ENCODE measurements at regions not wholly inside any gene's neighbourhood (a gene's known extent, or its start where the extent isn't known, plus 50 kb on each side); places are given as distances from the start of the nearest gene placed in this dataset.
"Not testable (repeated sequence)": the region's sequence is repeated elsewhere in the genome, so short reads cannot be mapped to it uniquely, and the experiment has no call there.

DNA sequence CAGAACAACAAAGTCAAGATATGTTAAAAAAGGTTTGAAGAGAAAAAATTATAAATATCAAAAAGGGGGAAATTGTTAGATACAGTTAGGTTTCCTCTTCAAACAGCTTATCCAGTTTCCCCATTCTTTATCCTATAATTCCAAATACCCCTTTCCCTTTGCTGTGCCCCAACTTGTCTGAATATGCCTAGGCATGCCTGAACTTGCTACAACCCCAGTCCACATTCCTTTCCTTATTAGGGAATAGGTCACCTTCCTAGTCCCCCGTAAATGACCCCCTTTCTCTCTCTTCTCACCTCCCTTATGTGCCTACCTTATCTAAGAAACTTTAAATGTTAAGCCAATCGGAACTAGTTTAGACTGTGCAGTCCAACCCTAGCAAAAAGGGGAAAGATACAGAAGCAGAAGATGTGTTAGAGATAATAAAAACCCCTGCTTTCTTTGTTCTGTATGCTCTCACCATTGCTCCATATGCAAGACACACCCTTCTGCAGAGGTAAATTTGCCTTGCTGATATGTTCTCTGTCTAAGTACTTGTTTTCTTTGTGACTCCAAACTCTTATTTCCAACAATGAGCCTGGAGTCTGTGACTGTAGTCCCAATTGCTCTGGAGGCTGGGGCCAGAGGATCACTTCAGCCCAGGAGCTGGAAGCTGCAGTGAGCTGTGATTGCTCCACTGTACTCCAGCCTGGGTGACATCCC, 810.1 kb downstream of the PLA2G4A start:
- no peak for DNase-seq

DNA sequence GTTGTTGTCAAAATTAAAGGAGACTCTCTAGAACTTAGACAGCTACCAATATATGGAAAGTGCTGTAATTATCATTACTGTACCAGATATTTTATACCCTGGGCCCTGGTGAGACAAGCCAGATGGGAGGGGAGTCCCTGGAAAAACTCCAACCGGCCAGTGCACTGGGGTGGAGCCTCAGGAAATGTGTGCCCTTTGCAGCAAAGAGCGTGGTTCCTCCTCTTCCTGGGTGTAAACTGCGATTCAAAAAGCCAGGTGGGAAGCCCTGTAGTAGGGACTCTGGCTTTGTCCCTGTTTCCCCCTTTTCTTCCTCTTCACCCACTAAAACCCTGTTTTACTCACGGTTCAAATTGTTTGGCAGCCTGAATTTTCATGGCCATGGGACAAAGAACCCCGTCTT, 812.3 kb downstream of the PLA2G4A start:
- no peak for DNase-seq

DNA sequence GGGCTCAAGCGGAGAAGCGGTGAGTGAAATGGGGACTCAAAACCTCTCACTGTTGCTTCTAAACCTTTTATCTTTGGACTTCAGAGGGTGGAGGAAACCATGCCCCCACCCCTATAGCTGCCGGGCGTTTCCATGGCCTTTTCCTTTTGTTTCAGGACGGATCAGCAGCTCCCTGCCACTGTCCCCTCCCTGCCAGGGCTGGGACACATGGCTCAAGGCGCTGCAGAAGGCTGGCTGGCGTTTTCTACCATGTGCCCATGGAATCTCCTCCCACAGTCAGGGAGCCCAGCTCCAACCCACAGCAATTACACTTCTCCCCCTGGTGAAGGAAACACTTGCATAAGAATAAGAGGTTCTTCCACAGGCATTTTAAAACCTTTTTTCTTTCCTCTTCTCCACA, 812.7 kb downstream of the PLA2G4A start:
- no peak for DNase-seq

DNA sequence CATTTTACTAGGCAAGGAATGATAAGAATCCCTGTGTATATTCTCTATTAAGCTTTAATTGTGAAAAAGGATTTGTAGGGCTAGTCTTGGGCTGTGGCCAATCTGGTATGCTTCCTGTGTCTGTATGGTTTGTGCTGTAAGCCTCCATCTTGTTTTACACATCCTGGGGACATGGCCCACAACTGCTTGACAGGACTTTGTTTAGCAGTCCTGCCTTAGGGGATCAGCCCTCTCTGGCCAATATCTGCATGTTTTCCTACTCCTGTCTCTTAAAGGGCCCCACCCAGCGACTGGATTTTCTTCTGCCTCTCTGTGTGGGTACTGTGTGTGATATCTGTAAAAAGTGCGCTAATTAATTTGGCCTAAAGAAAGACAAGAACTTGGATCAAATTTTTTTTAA, 813.2 kb downstream of the PLA2G4A start:
- no peak for DNase-seq

DNA sequence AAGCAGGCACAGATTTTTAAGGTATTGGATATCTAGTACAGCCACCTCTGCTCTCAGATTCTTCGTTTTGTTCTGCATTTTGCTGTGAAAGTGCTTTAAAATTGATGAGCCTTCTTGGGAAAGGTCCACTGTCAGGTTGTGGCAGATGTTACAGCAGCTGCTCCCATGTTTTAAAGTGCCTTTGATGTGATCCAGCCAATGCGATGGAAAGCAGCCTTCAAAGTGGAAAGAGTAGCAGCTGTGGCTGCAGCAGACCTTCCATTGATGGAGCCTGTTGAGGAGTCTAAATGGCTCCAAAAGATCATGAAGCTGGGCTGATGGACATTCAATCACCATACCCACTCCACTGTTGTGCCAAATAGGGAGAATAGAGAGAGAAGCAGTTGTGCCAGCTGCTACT, 816.9 kb downstream of the PLA2G4A start:
- DNase-seq = no peak

DNA sequence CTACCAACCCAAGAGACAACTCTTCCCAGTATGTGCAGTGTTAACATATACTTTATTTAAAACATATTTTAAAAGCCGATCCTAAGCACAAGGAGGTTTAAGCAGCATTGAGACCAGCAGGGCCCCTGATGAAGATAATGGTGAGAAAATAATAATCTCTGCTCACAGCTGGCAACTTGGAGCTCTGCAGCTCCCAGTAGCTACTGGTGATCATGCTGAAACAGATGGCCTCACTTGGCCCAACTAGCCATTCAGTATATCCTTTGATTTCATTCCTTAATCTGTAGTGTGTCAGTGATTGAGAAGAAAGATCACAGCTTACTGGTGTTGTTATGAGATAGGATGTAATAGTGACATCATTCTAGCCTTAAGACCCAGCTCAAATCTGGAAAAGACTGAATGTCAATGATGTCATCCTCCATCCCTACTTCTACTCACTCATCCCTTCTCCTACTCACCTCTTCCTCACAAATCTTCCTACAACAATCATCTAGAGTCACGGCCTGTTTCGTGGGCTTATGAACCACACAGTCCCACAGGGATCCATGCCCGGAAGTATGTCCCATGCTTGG, 817.9 kb downstream of the PLA2G4A start:
- DNase-seq = no peak

DNA sequence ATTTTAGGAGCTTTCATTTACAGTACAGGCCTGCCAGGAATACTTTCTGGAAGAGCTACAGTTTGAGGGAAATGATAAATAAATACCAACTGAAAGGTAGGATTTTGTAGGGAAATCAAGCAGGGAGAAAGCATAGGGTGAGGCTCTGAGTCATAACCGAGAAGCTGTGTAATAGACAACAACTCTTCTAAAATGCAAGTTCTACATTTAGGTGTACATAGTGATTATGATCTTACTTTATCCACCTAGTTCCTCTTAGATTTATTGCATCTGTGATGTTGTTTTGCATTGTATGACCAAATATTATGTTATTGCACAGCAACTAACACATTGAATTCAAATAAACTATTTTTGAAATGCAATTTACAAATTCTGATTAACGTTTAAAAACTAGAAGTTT, 819.3 kb downstream of the PLA2G4A start:
- DNase-seq = no peak

DNA sequence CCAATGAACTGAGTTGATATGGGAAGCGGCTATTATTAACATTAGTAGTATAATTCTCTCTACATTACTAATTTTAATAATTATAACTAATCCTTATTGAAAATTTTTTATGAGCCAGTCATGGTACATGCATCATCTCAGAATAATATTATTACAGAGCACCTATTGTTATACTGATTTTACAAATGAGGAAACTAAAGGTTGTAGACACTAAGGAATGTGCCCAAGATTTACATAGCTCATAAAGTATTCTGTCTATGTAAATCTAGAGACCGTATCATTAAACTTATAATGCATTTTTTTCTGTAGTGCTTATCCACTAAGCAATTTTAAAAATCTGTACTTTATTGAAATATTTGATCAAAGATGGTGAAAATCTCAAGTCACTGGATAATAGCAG, 825.9 kb downstream of the PLA2G4A start:
- no peak for DNase-seq

DNA sequence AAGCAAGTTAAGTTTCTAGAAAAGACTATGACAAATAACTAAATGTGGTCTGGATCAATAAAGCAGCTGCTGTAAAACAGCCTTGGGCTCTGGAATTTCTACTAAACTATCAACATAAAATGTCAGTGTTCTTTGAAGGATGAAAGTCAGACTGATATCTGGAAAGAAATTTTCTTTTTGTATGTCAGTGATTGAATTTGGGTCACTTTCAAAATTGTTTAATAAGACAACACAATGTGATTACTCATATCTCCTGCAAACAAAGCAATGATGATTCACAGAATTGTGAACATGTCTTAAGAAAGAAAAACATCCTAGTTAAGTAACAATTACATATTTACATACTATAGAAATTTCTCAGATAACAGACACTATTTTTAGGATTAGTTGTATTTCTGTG, 826.4 kb downstream of the PLA2G4A start:
- DNase-seq = no peak

DNA sequence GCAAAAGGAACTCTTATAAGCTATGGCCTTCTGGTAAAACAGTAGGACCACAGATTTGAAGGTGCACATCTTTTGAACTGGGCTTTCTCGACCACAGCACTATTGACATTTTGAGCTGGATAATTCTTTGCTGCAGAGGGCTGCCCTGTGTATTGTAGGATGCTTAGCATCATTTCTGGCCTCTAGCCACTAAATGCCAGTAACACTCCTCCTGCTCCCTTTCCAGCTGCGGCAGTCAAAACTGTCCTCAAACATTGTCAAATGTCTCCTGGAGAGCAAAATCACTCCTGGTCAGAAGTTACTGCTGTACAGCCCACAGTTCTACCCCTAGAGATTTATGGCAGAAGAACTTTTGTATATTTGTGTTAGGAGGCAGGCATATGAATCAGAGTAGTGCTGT, 836.7 kb downstream of the PLA2G4A start:
- DNase-seq = no peak

DNA sequence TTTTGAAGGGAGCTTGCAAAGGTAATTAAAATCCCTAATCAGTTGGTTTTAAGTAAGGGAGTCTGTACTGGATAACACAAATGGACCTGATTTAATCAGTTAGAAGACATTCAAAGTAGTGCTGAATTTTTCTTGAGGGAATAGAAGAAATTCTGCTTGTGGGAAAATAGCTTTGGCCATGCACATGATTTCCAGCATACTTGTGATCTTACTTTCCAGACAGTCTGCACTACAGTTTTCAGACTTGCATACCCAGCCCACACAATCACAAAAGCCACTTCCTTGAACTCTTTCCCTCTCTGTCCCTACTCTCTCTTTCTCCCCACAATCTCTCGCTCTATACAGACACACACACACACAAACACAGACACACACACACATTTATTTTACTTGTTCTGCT, 852.1 kb downstream of the PLA2G4A start:
- DNase-seq = no peak

DNA sequence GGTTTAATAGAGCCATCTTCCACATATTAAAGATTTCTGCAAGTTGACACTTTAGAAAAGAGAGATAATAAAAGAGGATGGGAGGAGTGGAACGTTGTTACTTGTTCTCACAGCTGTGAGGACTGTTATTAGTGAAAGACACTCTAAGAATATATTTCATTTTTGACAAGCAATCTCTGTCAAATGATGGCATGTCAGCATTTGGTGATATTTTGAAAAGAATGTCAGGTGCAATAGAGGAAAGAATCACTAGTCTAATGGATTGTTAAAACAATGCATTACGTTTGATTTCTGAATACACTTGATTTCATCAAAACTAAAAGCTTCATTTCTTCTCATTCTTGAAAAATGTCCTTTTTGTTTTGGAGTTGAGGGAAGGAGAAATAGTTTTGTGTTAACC, 853.4 kb downstream of the PLA2G4A start:
- DNase-seq = no peak

DNA sequence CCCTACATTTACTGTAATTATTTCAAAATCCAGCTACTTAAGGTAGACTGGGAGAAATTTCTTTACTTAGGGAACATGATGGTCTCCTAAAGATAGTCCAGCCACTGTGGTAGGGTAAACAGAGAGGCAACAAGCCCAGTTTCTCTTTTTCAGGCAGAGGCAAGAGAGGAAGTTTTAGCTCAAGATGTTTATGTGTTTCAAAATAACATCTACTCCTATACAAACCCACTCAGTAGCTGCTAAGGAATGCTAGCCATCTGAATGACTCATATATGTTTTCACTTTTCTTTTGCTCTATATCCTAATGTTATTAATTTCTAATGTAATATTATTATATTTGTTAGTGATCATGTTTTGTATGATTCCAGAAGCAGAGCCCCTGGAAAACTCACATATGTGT, 856.6 kb downstream of the PLA2G4A start:
- no peak for DNase-seq

DNA sequence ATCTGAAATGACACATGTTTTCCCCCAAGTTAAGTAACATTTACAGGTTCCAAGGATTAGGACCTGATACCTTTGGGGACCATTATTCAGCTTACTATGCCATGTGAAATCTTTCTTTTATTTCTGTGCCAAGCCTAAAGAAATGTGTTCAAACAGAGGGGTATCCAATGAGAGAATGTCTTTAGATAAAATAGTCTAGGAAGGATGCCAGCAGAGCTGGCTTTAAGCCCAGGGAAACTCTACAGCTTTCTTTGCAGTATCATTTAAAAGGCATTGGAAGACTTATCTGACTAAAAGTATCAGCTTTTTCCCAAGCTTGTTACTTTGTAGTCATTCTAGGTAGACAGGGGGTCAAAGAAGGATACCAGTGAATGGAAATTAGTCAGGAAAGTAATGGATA, 860.4 kb downstream of the PLA2G4A start:
- DNase-seq = peak; percentile 13

DNA sequence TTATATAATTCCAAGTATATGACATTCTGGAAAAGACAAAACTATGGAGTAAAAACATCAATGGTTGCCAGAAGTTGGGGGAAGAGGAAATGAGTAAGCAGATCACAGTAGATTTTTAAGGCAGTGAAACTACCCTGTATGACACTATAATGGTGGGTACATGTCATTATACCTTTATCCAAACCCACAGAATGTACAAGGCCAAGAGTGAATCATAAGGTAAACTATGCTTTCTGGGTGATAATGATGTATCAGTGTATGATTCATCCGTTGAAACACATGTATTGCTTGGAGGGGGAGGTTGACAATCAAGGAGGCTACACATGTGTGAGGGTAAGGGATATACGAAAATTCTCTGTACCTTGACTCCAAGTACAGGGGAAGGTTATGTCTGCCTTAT, 862.7 kb downstream of the PLA2G4A start:
- DNase-seq = peak; percentile 12

DNA sequence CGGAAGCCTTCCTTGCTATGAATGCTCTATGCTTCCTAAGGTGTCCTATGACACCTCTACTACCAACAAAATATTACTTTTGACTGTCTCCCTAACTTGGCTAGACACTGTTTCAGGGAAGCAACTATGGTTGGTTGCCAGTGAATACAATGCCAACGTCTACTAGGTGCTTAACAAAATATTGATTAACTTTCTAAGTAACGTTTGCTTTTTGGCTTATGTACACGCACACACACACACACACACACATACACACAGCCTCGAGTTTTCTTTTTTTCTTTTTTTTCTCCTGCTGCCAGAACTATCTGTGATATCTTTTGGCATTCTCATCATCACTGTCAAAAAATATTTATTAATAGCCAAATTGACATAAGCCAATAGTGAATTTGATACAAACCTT, 864.0 kb downstream of the PLA2G4A start:
- DNase-seq = no peak

DNA sequence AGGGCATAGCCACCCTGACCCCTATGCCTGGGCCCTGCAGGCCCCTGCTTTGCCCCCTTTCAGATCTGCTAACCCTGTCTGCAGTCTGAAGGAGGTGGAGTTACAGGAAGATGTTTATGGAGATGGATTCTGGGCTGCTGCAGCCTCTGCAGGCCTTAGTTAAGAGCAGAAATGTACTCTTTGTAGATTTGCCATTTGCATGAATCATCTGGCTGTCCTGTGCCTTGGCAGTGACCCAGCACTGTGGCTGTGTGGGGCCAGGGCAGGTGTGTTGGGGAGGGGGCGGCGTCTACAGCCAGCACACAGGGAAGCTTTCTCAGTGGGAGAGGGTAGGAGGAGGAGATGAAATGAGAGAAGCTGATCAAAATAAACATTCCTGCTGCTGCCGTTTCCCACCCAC, 867.3 kb downstream of the PLA2G4A start:
- DNase-seq = no peak

DNA sequence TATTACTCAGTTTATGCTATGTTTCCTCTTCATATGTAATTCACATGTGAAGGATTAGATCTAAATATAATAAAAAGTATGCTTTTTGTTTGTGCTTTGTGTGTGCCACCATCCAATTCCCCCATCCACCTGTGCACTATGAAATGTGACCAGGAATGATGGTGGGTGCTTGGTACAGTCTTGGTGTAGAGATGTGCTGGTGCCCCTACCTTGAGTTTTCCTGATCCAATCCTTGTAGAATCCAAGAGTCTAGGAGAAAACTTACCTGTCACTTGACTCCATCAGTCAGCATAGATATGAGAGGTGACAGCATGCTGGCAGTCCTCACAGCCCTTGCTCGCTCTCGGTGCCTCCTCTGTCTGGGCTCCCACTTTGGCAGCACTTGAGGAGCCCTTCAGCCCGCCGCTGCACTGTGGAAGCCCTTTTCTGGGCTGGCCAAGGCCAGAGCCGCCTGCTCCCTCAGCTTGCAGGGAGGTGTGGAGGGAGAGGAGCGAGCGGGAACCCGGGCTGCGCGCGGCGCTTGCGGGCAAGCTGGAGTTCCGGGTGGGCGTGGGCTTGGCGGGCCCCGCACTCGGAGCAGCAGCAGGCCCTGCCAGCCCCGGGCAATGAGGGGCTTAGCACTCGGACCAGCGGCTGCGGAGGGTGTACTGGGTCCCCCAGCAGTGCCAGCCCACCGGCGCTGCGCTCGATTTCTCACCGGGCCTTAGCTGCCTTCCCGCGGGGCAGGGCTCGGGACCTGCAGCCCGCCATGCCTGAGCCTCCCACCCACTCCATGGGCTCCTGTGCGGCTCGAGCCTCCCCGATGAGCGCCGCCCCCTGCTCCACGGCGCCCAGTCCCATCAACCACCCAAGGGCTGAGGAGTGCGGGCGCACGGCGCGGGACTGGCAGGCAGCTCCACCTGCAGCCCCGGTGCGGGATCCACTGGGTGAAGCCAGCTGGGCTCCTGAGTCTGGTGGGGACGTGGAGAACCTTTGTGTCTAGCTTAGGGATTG, 874.7 kb downstream of the PLA2G4A start:
- not testable (repeated sequence) for DNase-seq

DNA sequence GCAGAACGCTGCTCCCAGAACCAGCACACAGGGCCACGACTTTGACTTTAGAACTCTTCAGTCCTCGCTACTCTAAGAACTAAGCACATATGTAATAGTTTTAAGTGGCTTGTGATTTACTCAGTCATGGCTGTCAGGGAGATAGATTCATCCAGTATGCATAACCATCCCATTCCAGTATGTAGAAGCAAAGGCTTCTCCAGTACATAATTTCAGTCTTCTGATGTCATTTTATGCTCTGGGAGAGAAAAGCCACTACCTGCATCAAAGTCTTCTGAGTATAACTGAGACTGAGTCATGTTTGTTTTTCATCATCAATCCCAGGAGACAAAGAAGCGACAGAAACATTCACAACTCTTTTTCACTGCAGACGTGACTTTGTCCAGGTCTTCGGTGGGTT, 885.7 kb downstream of the PLA2G4A start:
- DNase-seq = no peak

DNA sequence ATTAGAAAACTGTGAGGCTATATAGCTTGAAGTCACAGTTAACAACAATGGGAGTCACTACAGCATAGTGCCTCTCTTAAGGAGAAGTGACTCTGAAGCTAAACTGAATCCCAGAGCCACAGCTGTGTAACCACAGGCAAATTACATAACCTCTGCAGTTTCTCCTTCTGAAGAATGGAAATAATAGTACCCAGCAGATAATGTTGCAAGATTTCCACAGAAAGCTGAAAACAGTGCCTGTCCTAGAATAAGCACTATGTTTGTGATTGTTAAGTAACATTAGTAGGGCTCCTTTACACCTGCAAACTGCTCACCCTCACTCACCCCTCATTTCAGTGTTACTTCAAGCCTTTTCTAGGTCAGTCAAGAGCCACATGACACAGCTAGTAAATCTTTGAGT, 886.7 kb downstream of the PLA2G4A start:
- no peak for DNase-seq

DNA sequence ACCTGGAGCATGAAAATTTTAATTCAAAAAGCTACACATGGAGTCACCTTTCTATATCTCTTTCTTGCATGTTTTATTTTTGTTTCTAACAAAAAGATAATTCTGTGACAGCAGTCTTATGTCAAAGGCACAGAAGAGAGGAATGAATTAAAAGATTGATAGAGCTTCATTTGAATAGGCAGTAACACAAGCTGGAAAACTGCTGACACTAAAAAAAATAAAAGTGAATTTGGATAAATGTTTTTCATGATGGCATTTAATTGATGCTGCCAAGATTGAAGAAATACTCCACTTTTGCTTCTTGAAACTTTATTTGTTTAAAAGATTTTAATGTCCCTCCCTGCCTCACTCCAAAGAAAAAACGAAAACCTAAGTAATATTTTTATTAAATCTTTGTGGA, 887.4 kb downstream of the PLA2G4A start:
- no peak for DNase-seq

DNA sequence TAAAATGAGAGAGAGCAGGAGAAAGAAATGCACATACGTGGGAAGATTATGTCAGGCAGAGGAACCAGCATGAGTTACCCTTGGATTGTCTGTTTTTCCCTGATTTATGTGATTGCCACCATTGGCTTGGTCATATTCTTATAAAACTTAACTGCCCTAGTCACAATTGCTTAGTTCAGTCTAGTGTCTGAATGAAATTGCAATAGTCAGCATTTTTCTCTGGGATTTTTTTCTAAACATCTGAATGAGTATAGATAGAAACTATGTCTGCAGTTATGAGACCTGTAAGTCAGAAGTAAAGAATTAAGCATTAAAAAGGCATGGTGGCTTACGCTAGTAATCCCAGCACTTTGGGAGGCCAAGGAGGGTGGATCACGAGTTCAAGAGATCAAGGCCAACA, 889.8 kb downstream of the PLA2G4A start:
- no peak for DNase-seq

DNA sequence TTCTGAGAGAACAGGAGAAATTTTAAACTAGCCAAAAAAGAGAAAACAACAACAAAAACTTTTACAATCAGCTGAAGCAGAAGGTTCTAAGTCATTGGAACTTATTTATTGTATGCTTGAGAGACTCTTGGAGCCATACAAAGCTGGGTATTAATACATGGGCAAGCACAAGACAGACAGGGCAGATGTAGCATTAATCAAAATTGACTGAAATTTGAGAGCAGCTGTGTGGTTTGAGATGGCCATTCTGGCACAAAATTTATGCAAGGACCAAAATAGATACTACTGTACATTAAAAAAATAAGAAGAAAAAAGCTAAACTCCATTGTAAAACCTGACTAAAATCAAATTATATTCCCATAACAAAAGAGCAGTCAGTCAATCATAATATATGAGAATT, 892.5 kb downstream of the PLA2G4A start:
- no peak for DNase-seq

DNA sequence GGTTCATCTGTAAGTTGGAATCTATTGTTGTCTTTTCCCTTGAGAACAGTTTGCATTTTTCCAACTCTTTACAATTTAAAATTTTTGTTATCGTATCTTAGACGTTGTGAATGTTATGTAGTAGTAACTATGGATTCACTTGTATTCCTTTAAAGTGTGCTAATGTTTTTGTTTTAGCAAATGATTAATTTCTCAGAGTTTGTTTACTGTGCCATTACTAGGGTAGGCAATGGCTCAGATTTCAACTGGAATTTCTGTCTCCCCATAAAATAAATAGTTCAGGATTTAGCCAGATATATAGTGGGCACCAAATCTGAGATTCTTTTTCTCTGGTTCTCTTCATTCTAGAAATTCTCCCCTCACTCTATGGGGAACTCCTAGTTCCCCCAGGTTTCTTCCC, 896.5 kb downstream of the PLA2G4A start:
- no peak for DNase-seq

All from T1000 (cell line).